Nephron progenitor cell (in vitro differentiated cells): ENCODE measurements at regions not wholly inside any gene's neighbourhood (a gene's known extent, or its start where the extent isn't known, plus 50 kb on each side); places are given as distances from the start of the nearest gene placed in this dataset.

Experiments used
- DNase-seq: peaks from one replicate; pipeline ENCODE4 v3.0.0; 2021
- H3K27ac Mint-ChIP-seq: 2 replicates; pipeline ENCODE4 v1.8.0; 2021; ENCODE audit warnings: mild to moderate bottlenecking, moderate library complexity, mixed read lengths
- H3K27me3 Mint-ChIP-seq: 2 replicates; pipeline ENCODE4 v1.8.0; 2021; ENCODE audit warnings: mild to moderate bottlenecking, low read depth, mixed read lengths; ENCODE audit not compliant: poor library complexity
- H3K36me3 Mint-ChIP-seq: 2 replicates; pipeline ENCODE4 v1.8.0; 2021; ENCODE audit warnings: low read depth, mixed read lengths
- H3K4me1 Mint-ChIP-seq: 2 replicates; pipeline ENCODE4 v1.8.0; 2021; ENCODE audit warnings: mixed read lengths
- H3K4me3 Mint-ChIP-seq: 2 replicates; pipeline ENCODE4 v1.8.0; 2021; ENCODE audit warnings: mild to moderate bottlenecking, moderate library complexity, mixed read lengths
- H3K9me3 Mint-ChIP-seq: 2 replicates; pipeline ENCODE4 v1.8.0; 2021; ENCODE audit warnings: mild to moderate bottlenecking, moderate library complexity, mixed read lengths
- CTCF ChIP-seq: fragments of 200-600 bp; sonication (generic); IDR thresholded peaks from 2 replicates; pipeline ENCODE4 v1.5.0; 2021; ENCODE audit warnings: antibody characterized with exemption

- Mint-ChIP-seq H3K27ac (no peak overlapping the region), H3K27me3 (peaks cover 3% of the 10 kb centered on the region), H3K4me1 (peaks cover 43% of the 10 kb centered on the region), H3K36me3 (no peaks in the 10 kb centered on the region), H3K4me3 (no peak overlapping the region), H3K9me3 (peaks cover 6% of the 10 kb centered on the region)
- no peak for DNase-seq
- no peak for TF ChIP-seq CTCF
Observed at GRCh38 chr6:45718871-45719270, 296.8 kb downstream of the CLIC5 start.

- H3K9me3 Mint-ChIP-seq: peaks cover 5% of the 10 kb centered on the region
- H3K27me3 Mint-ChIP-seq: peaks cover 3% of the 10 kb centered on the region
- H3K27ac Mint-ChIP-seq: no peak overlapping the region
- H3K4me3 Mint-ChIP-seq: no peak overlapping the region
- DNase-seq: no peak
- H3K4me1 Mint-ChIP-seq: peaks cover 44% of the 10 kb centered on the region
- no peak for TF ChIP-seq CTCF
- no peaks in the 10 kb centered on the region for H3K36me3 Mint-ChIP-seq
Observed at GRCh38 chr6:45718131-45718530, 297.5 kb downstream of the CLIC5 start.

GRCh38 chr6:45717715-45718114, 297.9 kb downstream of the CLIC5 start:
- no peak for TF ChIP-seq CTCF
- Mint-ChIP-seq H3K4me3 (no peak overlapping the region), H3K9me3 (peaks cover under 1% of the 10 kb centered on the region), H3K4me1 (peaks cover 44% of the 10 kb centered on the region), H3K36me3 (no peaks in the 10 kb centered on the region), H3K27me3 (peaks cover 3% of the 10 kb centered on the region), H3K27ac (no peak overlapping the region)
- DNase-seq: no peak

DNA sequence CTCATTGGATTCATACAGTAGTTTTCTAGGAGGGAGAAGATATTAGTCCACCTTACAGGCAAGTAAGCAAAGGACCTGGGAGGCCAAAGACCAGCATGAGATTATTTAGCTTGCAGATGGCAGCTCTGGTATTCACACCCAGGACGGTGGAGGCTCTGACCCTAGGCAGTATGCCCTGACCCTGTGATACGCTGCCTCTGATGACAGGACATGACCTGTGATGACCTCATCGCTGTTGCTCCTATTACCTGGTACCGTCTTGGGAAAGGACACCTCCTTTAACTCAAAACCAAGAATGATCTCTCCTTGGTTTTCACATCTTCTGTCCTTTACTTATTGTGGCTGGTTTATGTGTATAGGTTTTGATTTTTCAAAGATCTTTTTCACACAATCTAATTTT, 298.6 kb downstream of the CLIC5 start:
- H3K36me3 Mint-ChIP-seq: no peaks in the 10 kb centered on the region
- DNase-seq: no peak
- peaks cover 3% of the 10 kb centered on the region for H3K27me3 Mint-ChIP-seq
- no peak overlapping the region for H3K4me3 Mint-ChIP-seq
- no peak overlapping the region for H3K27ac Mint-ChIP-seq
- H3K9me3 Mint-ChIP-seq: no peaks in the 10 kb centered on the region
- H3K4me1 Mint-ChIP-seq: peaks cover 44% of the 10 kb centered on the region
- TF ChIP-seq CTCF: no peak

GRCh38 chr6:45715508-45715803, 300.2 kb downstream of the CLIC5 start:
- Mint-ChIP-seq H3K36me3 (no peaks in the 10 kb centered on the region), H3K9me3 (no peaks in the 10 kb centered on the region), H3K27me3 (peaks cover 6% of the 10 kb centered on the region), H3K4me1 (peaks cover 50% of the 10 kb centered on the region), H3K27ac (no peak overlapping the region), H3K4me3 (no peak overlapping the region)
- no peak for DNase-seq
- no peak for TF ChIP-seq CTCF

DNA sequence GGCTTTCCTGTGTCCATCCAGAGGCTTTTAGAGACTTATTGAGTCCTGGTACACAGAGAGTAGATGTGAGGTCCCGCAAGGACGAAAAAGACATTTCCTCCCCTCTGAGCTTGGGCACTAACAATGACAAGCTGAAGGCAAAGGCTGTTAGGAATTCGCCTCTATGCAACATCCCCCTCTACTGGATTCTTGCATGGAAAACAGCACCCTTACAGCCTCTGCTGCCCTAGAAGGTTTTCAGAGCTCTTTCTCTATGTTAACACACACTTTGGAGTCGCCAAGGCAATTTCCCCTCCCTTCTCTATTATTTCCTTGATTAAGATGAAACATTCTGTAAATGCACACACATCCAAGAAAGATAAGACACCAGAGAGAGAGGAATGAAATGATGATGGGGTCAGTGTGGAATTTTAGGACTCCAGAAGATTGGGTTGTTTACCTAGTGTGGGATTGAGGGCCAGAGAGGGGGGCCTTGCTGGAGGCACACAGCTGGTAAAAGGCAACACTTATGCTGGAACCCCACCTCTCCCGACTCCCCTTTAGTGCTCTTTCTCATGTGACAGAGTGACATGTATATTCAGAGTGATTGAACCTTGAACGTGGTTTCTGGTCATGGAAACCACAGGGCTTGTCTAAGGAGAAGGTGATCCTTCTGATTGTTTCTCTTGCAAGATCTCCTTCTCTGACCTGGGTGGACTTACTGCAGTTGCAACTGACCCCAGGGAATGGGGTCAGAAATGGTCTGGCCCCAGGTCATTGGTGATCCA, 300.7 kb downstream of the CLIC5 start:
- Mint-ChIP-seq H3K36me3 (no peaks in the 10 kb centered on the region), H3K27ac (no peak overlapping the region), H3K4me3 (no peak overlapping the region), H3K4me1 (peaks cover 50% of the 10 kb centered on the region), H3K9me3 (no peaks in the 10 kb centered on the region), H3K27me3 (peaks cover 4% of the 10 kb centered on the region)
- peak; percentile 75 for TF ChIP-seq CTCF
- peak; percentile 51 for DNase-seq
